ENCODE measurements at regions not wholly inside any gene's neighbourhood (a gene's known extent, or its start where the extent isn't known, plus 50 kb on each side); places are given as distances from the start of the nearest gene placed in this dataset.
"Not testable (repeated sequence)": the region's sequence is repeated elsewhere in the genome, so short reads cannot be mapped to it uniquely, and the experiment has no call there.

DNA sequence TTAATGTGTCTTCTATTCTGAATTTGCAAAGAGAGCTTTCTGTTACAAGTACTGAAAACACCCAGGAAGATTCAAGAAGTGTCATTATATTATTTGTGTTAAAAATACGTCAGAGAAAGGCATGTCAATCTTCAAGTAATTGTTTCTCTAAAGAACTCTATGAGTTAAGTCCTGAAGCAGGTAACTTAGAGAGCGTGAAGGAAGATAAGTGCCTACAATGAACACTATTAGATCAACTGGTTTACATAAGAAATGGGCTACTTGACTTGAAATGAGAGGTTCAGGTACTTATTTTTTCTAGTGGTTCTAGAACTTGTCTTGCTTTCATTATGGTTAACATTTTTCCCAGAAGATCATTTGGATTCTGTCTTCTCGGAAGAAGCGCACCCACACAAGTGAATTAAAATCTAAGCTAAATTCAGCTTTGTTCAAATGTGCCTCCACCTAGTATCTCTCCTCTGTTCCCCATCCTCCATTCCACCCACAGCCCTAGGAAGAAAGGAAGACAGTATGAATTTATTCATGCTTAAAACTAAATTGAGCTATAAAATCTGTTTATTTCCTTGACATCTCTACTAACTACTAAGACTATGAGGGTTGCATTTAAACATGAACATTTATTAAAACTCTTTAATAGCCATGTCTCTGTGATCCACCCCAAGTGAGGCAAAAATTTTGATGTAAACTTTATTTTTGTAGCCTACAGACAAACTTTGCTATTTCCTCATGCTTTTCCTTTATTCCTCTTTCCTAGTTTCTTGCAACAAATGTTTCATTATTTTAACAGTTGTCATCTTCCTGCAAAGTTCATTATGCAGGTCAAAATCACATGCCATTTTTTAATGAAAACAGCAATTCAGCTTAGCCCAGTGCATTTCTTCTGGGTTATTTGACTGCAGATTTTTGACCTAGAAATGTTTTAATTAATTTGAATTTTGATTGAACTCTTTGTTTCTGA, 206.8 kb downstream of the KCNJ2 start:
- no peak for DNase-seq

DNA sequence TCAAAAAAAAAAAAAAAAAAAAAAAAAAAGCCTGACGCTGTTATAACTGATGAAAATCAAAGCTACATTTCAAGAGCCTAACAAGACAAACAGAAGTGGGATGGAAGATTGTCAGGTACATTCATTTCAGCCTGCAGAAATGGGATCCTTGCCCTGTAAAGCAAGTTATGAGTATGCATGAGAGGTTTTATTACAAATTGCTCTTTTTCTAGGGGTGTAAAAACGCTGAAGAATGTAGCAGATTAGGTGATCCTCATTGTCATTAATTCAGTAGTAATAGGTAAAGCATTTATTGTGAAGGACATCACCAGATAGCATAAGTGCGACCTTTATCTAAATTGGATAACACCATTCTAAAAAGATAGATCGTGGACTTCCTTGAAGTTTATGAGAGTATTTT, 208.3 kb downstream of the KCNJ2 start:
- no peak for DNase-seq

- no peak for DNase-seq
These were observed 208.7 kb downstream of the KCNJ2 start for GRCh38 chr17:70378076-70378475.

DNA sequence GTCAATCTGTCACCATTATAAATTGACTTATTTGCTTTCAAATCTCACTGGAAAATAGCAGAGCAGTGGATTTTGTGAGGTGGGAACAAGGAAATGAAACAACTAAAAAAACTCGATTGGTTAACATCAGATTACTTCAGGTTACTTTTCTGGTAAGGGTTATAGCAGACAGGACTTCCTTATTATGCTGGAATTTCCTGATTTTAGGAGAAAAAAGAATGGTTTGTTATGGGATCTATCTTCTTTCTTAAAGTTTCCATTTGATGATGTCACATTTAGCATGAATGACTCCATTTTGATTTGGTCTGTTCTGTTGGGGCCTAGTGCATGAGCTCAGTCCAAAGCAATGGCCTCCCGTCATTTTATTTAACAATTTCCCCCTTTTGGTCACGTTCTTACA, 210.6 kb downstream of the KCNJ2 start:
- no peak for DNase-seq

DNA sequence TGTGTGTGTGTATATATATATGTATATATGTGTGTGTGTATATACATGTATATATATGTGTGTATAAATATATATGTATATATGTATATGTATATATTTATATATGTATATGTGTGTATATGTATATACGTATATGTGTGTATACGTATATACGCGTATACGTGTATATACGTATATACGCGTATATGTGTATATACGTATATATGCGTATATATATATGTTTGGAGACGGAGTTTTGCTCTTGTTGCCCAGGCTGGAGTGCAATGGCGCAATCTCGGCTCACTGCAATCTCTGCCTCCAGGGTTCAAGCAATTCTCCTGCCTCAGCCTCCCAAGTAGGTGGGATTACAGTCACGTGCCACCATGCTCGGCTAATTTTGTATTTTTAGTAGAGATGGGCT, 212.6 kb downstream of the KCNJ2 start:
- DNase-seq, result not testable (repeated sequence)

DNA sequence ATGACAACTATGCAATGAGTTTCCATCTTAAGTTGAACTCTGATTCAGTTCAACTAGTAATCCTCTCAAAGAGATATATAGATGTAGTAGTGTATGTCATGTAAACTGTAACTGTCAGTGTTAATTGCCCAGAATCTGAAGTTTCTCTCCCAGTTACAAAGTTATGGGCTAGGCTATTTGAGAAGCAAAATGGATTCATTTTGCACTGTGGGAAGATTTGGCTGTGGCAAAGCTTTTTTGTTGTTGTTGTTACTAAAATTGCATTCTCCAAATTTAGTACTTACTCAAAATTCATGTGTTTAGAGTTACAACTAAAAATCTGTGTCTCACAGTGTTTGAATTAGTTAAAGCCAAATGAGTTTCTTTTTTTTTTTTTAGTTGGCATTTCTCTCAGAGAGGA, 219.0 kb downstream of the KCNJ2 start:
- no peak for DNase-seq

GRCh38 chr17:70389232-70389757, 220.0 kb downstream of the KCNJ2 start:
- DNase-seq, result not testable (repeated sequence)

DNA sequence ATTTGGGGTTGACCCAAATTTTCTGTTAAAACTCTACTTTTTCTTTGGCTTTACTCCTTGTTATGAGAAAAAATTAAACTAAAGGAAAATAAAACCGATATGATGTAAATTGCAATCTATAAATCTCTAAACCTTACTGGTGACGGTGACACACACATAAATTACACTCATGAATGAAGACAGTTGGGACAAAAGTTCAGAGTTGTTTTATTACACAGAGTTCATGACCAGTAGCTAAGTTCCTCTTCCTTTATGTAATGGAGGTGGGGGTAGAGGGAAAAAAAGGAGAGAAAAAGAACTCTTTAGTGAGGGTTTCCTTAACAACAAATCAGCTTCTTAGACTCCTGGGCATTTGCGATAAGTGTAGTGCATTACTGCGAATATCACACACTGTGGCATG, 220.7 kb downstream of the KCNJ2 start:
- DNase-seq, result no peak

GRCh38 chr17:70394473-70395232, 225.3 kb downstream of the KCNJ2 start:
- no peak for DNase-seq

- DNase-seq, result no peak
These were observed 236.3 kb downstream of the KCNJ2 start for GRCh38 chr17:70405492-70406220.

DNA sequence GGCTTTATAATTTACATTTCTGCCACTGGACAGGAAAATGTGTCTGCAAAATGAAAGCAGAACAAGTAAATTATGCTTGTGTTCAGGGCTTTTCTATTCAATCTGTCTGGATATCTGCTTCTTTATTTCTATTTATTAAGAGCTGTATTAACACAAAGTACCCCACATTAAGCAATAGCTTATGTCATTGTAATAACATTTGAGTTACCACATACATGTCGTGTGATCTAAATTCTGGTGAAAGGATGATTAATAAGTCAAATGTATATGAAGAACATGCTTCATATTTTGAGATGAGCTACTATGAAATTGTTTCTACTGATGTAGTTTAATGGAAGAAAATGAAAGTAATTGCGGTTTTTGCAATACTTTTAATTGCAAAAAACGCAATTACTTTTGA, 238.2 kb downstream of the KCNJ2 start:
- no peak for DNase-seq

DNA sequence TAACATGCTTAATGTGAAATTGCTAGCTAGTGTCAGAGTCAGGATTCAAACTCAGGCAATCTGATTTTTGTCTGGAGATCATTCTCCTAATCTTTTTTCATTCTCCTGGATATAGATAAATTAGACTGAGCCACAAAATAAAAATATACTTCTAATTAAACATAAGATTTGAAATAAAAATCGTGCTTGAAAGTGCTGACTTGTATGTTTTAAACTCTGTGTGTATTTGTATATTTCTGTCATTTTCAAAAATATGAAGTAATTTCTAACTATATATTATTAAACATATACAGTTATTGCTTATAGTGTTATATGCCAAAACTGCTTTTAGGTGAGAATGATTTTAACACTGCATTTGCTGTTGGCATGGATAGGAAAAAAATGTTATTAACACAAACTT, 239.4 kb downstream of the KCNJ2 start:
- DNase-seq, result no peak

GRCh38 chr17:70414300-70414699, 245.0 kb downstream of the KCNJ2 start:
- DNase-seq, result no peak

DNA sequence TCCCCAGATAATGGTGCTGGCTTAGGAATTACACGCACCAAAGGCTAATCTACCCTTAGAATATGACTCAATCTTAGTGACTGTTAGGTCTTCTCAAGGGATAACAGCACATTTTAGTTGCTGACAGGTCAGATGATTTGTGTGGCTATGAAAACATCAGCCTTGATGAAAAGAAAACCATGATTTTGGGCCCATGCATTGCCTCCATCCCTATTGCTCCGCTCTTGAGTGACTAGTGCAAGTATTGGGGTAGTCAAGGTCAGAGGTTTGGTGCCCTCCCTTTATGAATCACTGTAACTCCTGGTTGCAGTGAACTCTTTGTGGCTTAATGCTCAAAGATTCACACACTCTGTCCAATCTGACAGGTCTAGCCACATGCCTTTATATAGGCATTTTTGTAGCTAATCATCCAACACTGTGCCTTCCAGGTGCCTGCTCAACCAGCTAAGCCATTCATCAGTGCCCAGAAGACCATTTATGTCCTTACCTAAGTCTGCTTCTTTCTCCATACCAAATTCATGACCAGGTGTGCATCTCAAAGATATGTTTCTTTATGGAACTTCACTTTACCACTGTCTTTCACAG, 251.6 kb downstream of the KCNJ2 start:
- DNase-seq, result no peak

- DNase-seq, result no peak
These were observed 253.5 kb downstream of the KCNJ2 start for GRCh38 chr17:70422862-70423261.

DNA sequence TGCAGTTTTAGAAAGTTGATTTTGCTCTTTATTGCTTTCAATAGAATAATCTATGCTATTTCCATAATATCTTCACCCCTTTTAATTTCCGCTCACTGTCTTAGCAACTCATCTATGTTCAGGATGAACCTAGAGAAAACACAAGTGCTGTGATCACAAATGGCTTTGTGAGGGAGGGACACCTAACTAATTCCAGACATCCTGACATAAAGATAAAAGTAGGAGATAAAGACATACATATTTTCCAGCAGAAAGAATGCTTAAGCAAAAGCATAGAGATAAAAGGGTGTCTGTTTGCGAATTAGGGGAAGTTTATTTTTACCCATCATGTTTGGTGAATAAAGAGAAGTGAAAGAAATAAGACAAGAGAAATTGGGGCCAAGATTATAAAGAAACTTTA, 254.2 kb downstream of the KCNJ2 start:
- DNase-seq, result no peak

- no peak for DNase-seq
These were observed 257.4 kb downstream of the KCNJ2 start for GRCh38 chr17:70426752-70427151.

DNA sequence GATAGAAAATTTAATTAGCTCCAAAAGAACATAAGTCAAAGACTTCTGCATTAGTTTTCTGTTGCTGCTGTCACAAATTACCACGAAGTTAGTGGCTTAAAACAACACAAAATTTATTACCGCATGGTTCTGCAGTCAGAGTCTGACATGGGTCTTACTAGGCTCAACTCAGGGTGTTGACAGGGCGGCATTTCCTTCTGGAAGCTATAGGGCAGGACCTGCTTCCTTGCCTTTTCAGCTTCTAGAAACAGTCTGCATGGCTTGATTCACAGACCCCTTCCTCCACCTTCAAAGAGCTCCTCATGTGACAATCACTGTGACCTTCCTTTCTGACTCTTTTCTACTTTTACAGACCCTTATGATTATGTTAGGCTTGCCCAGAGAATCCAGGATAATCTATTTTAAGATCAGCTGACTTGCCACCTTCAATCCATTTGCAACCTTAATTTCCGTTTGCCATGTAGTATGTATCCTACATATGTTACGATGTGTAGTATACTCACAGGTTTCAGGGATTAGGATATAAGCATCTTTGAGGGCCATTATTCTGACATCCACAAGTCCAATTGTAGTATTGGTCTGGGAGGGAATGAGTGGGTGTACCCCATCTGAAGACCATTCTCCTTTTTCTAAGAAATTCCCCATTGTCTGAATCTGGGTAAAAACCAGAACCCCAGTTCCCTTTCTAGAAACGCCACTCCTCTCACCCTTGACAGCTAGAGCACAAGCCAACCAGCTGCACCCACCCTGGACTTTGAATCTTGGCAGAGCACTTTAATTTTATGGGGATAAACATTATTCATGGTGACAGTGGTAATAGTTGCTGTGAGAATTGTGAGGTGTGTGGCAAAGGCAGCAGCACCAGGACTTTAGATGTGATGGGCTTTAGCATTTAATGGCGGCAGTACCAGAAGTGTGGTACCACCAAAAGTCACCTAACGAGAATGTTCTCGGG, 265.5 kb downstream of the KCNJ2 start:
- no peak for DNase-seq

- no peak for DNase-seq
These were observed 268.3 kb downstream of the KCNJ2 start for GRCh38 chr17:70437656-70438055.

GRCh38 chr17:70446446-70446845, 277.1 kb downstream of the KCNJ2 start:
- no peak for DNase-seq

- no peak for DNase-seq
These were observed 278.3 kb downstream of the KCNJ2 start for GRCh38 chr17:70447588-70447987.

Measured in T-helper 1 cell (primary cell).